OCI-LY7 (cell line): ENCODE measurements at regions not wholly inside any gene's neighbourhood (a gene's known extent, or its start where the extent isn't known, plus 50 kb on each side); places are given as distances from the start of the nearest gene placed in this dataset.
"Not testable (repeated sequence)": the region's sequence is repeated elsewhere in the genome, so short reads cannot be mapped to it uniquely, and the experiment has no call there.

ENCODE experiments used
- CTCF ChIP-seq: fragments of 200-600 bp; sonication (generic); conservative IDR thresholded peaks from 2 replicates; pipeline ENCODE4 v1.5.1; 2014; ENCODE audit warnings: mild to moderate bottlenecking, antibody characterized with exemption, low read length, moderate library complexity, mixed read lengths
- EZH2phosphoT487 ChIP-seq: fragments of 200-600 bp; sonication (generic); IDR thresholded peaks from 2 replicates; pipeline ENCODE4 v1.6.1; 2018; ENCODE audit warnings: low read depth, borderline replicate concordance, mild to moderate bottlenecking, mixed run types, antibody characterized with exemption, low read length, moderate library complexity, mixed read lengths

GRCh38 chr1:138842-139241 lies 312.6 kb downstream of the OR4F29 start:
- TF ChIP-seq CTCF, EZH2phosphoT487: not testable (repeated sequence)
